Fibroblast of pulmonary artery (primary cell): ENCODE measurements at regions not wholly inside any gene's neighbourhood (a gene's known extent, or its start where the extent isn't known, plus 50 kb on each side); places are given as distances from the start of the nearest gene placed in this dataset.

Experiments used
- DNase-seq: peaks from one replicate; pipeline ENCODE4 v3.0.0-alpha.2; 2010; ENCODE audit warnings: low read depth
- H3K4me3 ChIP-seq: replicated peaks from 2 replicates; pipeline ENCODE4 v1.5.1; 2011; ENCODE audit warnings: low read depth, mild to moderate bottlenecking, control low read depth, low read length, moderate library complexity
- CTCF ChIP-seq: IDR thresholded peaks from 2 replicates; pipeline ENCODE4 v1.5.1; 2011; ENCODE audit warnings: mild to moderate bottlenecking, control low read depth, low read length, inconsistent platforms; ENCODE audit errors: missing control alignments

- no peak overlapping the region for H3K4me3 ChIP-seq
- no peak for TF ChIP-seq CTCF
- DNase-seq: no peak
Measured at GRCh38 chr9:108683245-108683644, 172.5 kb downstream of the ACTL7B start.

- H3K4me3 ChIP-seq: no peak overlapping the region
- no peak for DNase-seq
- no peak for TF ChIP-seq CTCF
Measured at GRCh38 chr9:108681851-108682590, 173.8 kb downstream of the ACTL7B start.

- H3K4me3 ChIP-seq: no peak overlapping the region
- DNase-seq: no peak
- TF ChIP-seq CTCF: no peak
Measured at GRCh38 chr9:108680946-108681345, 174.8 kb downstream of the ACTL7B start.

GRCh38 chr9:108677776-108678175 lies 178.0 kb downstream of the ACTL7B start:
- TF ChIP-seq CTCF: no peak
- DNase-seq: no peak
- no peak overlapping the region for H3K4me3 ChIP-seq

GRCh38 chr9:108676355-108676754 lies 179.4 kb downstream of the ACTL7B start:
- H3K4me3 ChIP-seq: no peak overlapping the region
- DNase-seq: no peak
- TF ChIP-seq CTCF: no peak

GRCh38 chr9:108675708-108676107 lies 180.1 kb downstream of the ACTL7B start:
- H3K4me3 ChIP-seq: no peak overlapping the region
- no peak for TF ChIP-seq CTCF
- DNase-seq: no peak
